Mucosa of descending colon (tissue), 3 donors: ENCODE measurements at regions not wholly inside any gene's neighbourhood (a gene's known extent, or its start where the extent isn't known, plus 50 kb on each side); places are given as distances from the start of the nearest gene placed in this dataset.
"Not testable (repeated sequence)": the region's sequence is repeated elsewhere in the genome, so short reads cannot be mapped to it uniquely, and the experiment has no call there.

ENCODE experiments used
- ATAC-seq: fragments of 200-7000 bp; cut with Tn5 transposase; one replicate; pipeline ENCODE4 v1.9.1; 2020; ENCODE audit warnings: mild to moderate bottlenecking, moderate library complexity
- DNase-seq, 3 donors: peaks; one replicate each; pipeline ENCODE4 v3.0.0-alpha.2; 2020
- H3K36me3 ChIP-seq: fragments of 200-600 bp; one replicate; pipeline ENCODE4 v1.8.0; 2021; ENCODE audit warnings: low read depth, mild to moderate bottlenecking
- H3K4me1 ChIP-seq: fragments of 200-600 bp; one replicate; pipeline ENCODE4 v1.8.0; 2021; ENCODE audit warnings: low read depth, mild to moderate bottlenecking
- H3K4me3 ChIP-seq: fragments of 200-600 bp; one replicate; pipeline ENCODE4 v1.8.0; 2021; ENCODE audit warnings: mild to moderate bottlenecking
- H3K9me3 ChIP-seq: fragments of 200-600 bp; one replicate; pipeline ENCODE4 v1.8.0; 2021; ENCODE audit warnings: mild to moderate bottlenecking
- intact Hi-C, 2 donors: fragments of 100-400 bp; cut with DNase I in 1 of 2; cut with micrococcal nuclease in 1 of 2; formaldehyde crosslinking; loops; one replicate each; pipeline versions ENCODE4 v1.11.0 to v1.11.1; 2022; cut with DNase I, micrococcal nuclease
- TF ChIP-seq, protein P1 (sequence below): fragments of 200-600 bp; IDR thresholded peaks from one replicate; pipeline ENCODE4 v1.8.0; 2022; ENCODE audit warnings: antibody characterized with exemption, mild to moderate bottlenecking
- donor health status: DM: no; HTN: no; CAD: no; lungs with moderate emphysema.
- donor health status: DM: no; HTN: no; CAD: no.
- donor health status: DM: no; HTN: yes; CAD: no.

DNA sequence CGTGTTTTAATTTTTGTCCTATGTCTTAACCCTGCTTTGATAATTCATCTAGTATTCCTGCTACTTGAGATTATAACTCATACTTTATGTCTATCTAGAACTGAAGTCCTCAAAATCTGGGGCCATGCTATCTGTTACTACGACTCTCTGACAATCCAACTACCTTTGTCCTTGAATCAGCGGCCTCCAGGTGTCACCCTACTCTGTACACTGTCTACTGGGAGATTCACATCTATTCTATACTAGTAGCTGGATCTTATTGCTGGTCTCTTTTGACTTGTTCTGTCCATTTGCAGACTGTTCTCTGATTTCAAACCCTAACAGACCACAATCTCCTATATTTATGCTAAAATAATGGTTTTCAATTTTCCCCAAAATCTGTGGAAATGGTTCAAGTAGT, 225.5 kb upstream of the ELAVL2 start:
- Histone ChIP-seq H3K4me3 (no peak overlapping the region), H3K4me1 (no peaks in the 10 kb centered on the region), H3K9me3 (peaks cover 9% of the 10 kb centered on the region), H3K36me3 (no peaks in the 10 kb centered on the region)
- ATAC-seq (no peak), DNase-seq (no peak)
- TF ChIP-seq, protein P1, sequence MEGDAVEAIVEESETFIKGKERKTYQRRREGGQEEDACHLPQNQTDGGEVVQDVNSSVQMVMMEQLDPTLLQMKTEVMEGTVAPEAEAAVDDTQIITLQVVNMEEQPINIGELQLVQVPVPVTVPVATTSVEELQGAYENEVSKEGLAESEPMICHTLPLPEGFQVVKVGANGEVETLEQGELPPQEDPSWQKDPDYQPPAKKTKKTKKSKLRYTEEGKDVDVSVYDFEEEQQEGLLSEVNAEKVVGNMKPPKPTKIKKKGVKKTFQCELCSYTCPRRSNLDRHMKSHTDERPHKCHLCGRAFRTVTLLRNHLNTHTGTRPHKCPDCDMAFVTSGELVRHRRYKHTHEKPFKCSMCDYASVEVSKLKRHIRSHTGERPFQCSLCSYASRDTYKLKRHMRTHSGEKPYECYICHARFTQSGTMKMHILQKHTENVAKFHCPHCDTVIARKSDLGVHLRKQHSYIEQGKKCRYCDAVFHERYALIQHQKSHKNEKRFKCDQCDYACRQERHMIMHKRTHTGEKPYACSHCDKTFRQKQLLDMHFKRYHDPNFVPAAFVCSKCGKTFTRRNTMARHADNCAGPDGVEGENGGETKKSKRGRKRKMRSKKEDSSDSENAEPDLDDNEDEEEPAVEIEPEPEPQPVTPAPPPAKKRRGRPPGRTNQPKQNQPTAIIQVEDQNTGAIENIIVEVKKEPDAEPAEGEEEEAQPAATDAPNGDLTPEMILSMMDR, result no peak
- intact Hi-C loops, result no loop called here

DNA sequence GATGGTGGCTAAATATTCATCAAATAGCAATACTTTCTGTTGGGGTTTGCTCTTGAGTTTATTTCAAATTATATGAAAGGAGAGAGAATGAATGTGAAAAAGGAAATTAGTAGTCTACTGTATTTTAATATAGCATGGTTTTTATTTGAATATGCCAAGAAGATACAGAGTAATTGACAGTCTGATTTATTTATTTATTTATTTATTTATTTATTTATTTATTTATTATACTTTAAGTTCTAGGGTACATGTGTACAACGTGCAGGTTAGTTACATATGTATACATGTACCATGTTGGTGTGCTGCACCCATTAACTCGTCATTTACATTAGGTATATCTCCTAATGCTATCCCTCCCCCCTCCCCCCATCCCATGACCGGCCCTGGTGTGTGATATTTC, 224.2 kb upstream of the ELAVL2 start:
- DNase-seq, H3K4me1 ChIP-seq, intact Hi-C loops, ATAC-seq, H3K36me3 ChIP-seq, H3K4me3 ChIP-seq: not testable (repeated sequence)
- peaks cover 12% of the 10 kb centered on the region for H3K9me3 ChIP-seq

DNA sequence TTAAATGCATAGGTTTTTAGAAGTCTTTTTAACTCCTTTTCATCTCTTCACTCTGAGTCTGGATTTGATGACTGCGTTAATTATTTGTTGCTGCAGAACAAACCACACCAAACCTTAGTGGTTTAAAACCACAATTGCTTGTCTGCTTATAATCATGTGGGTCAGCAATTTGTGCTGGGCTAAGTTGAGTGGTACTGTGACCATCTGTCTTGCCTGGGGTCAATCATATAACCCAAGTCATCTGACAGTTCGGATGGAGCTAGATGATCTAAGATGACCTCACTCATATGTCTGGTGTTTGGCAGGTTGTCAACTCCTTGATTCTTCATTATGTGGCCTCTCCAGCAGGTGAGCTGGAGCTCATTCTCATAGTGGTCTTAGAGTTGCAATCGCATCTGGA, 219.1 kb upstream of the ELAVL2 start:
- intact Hi-C loops, result no loop called here
- H3K36me3 ChIP-seq, result no peaks in the 10 kb centered on the region
- no peak for ATAC-seq
- TF ChIP-seq, protein P1, result no peak
- no peaks in the 10 kb centered on the region for H3K4me1 ChIP-seq
- no peak overlapping the region for H3K4me3 ChIP-seq
- no peak for DNase-seq
- H3K9me3 ChIP-seq, result peaks cover 3% of the 10 kb centered on the region

DNA sequence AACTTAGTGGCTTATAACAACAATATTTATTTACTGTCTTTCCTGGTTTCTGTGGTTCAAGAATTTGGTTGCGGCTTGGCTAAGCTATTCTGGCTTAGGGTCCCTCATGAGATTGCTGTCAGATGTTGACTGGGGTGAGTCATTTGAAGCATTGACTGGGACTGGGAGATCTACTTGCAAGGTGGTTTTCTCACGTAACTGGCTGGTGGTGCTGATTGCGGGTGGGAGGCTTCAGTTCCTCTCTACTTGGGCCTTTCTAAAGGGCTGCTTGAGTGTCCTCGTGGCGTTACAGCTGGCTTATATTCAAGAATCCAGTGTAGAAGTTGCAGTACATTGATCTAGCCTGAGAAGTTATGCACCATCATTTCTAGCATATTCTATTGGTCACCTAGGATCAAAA, 218.5 kb upstream of the ELAVL2 start:
- Histone ChIP-seq H3K4me1 (no peaks in the 10 kb centered on the region), H3K36me3 (no peaks in the 10 kb centered on the region), H3K4me3 (no peak overlapping the region), H3K9me3 (peaks cover 3% of the 10 kb centered on the region)
- intact Hi-C loops, result no loop called here
- TF ChIP-seq, protein P1, result no peak
- DNase-seq (no peak), ATAC-seq (no peak)

DNA sequence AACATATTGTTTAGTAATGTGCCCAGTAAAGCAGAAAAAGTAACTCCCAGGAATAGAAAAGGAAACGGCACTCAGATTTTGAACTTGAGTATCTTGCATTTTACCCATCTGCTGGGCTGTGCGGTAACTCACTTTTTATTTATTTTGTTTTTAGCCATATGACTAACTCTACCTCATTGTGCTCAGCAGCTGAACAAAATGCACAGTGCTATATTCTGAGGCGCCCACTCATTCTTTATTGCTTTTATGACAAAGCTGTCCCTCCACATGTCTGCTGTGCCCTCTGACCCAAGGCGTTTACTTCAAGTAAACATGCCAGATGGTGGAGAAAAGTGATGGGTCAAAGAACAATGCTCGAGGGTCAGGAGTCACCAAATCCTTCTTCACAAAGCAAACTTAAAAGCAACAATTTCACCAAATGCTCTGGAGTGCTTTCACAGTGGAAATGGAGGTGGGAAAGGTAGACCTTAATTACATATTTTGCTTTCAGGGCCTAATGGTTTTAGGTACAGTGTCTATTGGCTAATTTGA, 215.2 kb upstream of the ELAVL2 start:
- no peak overlapping the region for H3K4me3 ChIP-seq
- H3K9me3 ChIP-seq, result peaks cover 3% of the 10 kb centered on the region
- intact Hi-C loops, result no loop called here
- H3K36me3 ChIP-seq, result no peaks in the 10 kb centered on the region
- no peaks in the 10 kb centered on the region for H3K4me1 ChIP-seq
- DNase-seq, result no peak
- no peak for ATAC-seq
- TF ChIP-seq, protein P1, result no peak

DNA sequence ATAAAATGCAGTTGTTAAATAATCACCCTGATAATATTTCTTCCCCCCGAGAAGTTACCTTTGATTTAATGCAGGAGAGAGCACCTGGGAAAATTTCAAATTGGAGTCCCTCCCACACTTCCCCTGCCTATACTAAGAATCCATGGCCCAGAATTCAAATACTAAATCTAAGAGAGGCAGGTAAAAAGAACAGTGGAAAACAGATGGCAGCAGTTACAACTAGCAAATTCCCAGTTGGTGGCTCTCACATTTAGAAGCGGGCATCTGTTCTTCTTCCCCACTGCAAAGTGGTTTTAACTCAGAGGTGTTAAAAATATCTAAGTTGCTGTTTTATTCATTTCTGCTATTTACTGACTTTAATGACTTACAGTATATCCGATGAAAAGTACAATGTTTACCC, 210.4 kb upstream of the ELAVL2 start:
- Histone ChIP-seq H3K4me3 (no peak overlapping the region), H3K9me3 (no peaks in the 10 kb centered on the region), H3K4me1 (no peaks in the 10 kb centered on the region), H3K36me3 (no peaks in the 10 kb centered on the region)
- TF ChIP-seq, protein P1, result no peak
- ATAC-seq (no peak), DNase-seq (no peak)
- intact Hi-C loops, result no loop called here
